SKM-1 (cell line): ENCODE measurements at regions not wholly inside any gene's neighbourhood (a gene's known extent, or its start where the extent isn't known, plus 50 kb on each side); places are given as distances from the start of the nearest gene placed in this dataset.
"Not testable (repeated sequence)": the region's sequence is repeated elsewhere in the genome, so short reads cannot be mapped to it uniquely, and the experiment has no call there.

Experiments
- DNase-seq: peaks from one replicate; lab custom pipeline; 2025; ENCODE audit not compliant: unreplicated experiment; lab: John Stamatoyannopoulos, UW

DNA sequence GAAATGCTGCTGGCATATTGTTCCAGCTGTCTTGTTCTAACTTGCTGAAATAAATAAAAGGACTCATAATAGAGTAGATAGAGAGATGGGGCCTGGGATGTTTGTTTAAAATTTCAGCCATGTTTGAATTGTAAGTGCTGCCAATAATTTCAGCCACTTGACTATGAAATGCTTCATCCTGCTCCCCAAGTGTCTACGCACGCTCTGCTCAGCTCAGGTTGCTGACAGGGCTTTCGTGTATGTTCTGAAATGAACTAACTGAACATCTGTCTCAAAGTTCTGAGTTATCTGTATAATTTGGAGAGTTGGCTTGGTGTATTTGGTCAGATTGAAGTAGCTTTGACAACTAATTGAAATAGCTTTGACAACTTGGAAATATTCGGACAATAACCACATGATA lies 387.8 kb downstream of the BMP2 start:
- no peak for DNase-seq

GRCh38 chr20:7155794-7156193 lies 388.3 kb downstream of the BMP2 start:
- DNase-seq = no peak

DNA sequence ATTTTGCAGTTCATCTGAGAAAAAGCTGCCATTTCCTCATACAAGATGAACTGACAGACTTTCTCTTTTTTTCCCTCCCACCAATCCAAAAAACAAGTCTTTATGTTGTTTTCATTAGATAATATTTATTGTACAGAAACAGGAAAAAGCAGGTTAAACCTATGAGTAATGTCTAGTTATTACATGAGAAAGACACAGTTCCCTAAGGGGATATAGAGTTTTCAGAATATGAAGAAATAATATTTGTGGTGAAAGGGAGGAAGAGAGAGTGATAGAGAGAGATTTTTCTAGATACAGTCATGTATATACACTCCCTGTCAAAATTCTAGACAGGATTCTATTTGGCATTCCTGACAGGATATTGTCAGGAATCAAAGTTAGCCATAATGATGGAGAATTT lies 392.4 kb downstream of the BMP2 start:
- DNase-seq = no peak

- DNase-seq = no peak
Measured at GRCh38 chr20:7161690-7162089, 394.2 kb downstream of the BMP2 start.

- no peak for DNase-seq
Measured at GRCh38 chr20:7171911-7172310, 404.4 kb downstream of the BMP2 start.

DNA sequence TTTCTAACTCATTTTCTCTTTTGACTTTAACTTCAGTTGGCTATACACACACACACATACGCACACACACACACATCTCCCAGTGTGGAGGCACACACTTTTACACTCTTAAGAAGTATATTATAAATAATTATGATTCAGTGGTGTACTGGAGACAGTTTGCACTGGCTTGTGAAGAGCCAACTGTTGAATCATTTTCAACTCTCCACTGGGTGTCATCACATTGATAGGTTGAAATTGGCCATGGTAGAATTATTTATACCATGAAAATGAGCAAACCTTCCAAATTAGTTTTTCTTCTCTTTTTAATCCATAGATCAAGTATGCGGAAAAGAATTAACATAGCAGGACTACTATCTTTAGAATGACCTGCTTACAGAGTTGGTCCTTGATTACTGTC lies 407.1 kb downstream of the BMP2 start:
- DNase-seq = no peak

- DNase-seq = not testable (repeated sequence)
Measured at GRCh38 chr20:7175827-7176226, 408.3 kb downstream of the BMP2 start.

DNA sequence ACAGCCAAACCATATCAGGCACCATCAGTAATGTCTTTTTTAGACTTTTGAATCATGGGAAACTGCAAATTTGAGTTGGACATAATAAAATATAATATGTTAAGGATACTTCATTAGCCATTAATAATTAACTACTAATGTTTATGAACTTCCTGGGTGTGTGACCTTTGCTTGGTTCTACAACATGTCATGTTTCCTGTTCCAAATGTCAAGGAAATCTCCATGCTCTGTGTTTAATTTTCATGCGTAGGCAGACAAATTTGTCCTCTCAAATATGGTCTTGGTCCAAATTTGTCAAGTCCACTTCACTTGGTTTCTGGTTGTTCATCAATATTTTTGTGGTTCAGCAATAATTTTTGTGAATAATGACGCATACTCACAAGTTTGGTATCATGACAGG lies 410.5 kb downstream of the BMP2 start:
- no peak for DNase-seq

DNA sequence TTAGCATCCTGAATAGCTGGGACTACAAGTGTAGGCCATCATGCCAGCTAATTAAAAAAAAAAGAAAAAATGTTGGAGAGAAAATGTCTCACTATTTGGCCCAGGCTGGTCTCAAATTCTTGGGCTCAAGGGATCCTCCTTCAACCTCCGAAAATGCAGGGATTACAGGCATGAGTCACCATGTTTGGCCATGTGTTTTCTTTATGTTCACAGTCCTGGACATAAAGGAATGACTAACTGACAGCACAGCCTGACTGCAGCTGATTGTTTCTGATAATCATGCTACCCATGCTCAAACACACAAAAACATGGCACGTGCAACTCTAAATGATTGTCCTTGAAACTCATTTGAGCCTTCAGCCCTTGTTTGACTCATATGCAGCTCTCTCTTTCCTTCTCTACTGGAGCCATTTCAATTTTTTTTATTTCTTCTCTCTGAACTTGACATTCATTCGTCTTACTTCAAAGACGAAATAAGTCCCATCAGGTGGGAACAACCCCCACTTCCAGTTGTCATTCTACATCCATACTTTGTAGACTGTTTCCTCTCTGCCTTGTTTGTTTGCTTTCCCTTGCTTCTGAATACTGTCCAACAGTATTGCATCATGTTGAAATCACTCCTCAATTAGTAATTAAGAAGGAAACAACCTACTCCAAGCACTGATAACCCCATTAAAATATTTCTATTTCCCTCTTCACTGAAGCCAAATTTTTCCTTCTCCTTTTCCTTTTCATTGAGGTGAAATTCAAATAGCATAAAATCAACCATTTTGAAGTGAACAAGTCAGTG lies 413.0 kb downstream of the BMP2 start:
- no peak for DNase-seq

GRCh38 chr20:7189231-7189630 lies 421.7 kb downstream of the BMP2 start:
- no peak for DNase-seq

- no peak for DNase-seq
Measured at GRCh38 chr20:7193681-7194080, 426.2 kb downstream of the BMP2 start.

- DNase-seq = no peak
Measured at GRCh38 chr20:7195704-7196103, 428.2 kb downstream of the BMP2 start.

GRCh38 chr20:7196481-7196880 lies 429.0 kb downstream of the BMP2 start:
- DNase-seq = no peak

- no peak for DNase-seq
Measured at GRCh38 chr20:7199861-7200260, 432.4 kb downstream of the BMP2 start.

DNA sequence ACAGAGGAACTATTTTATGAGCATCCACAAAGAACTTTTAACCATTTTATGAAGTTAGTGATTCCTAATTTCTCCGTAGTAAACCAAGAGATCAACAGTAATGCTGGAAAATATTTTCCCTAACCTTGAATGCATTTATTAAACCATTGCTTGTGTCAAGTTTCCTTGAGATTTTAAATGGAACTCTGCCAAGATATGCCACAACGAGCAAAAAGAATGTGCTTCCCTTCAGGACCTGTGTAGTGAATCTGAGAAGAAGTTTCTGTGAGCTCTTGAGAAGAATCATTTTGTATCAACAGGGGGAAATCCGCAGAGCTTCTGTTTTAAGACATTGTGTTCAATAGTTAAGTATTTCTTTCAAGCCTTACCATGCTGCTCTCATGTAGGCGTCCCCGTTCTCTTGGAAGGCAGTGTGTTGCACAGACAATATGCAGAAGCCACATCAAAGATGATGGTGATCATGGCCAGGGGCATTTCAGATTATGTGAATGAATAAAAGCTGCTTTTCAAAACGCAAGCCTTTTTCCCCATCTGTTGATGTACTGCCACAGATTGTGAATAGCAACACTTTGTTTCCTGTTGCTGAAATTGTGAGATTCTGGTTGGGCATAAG lies 439.8 kb downstream of the BMP2 start:
- DNase-seq = no peak

DNA sequence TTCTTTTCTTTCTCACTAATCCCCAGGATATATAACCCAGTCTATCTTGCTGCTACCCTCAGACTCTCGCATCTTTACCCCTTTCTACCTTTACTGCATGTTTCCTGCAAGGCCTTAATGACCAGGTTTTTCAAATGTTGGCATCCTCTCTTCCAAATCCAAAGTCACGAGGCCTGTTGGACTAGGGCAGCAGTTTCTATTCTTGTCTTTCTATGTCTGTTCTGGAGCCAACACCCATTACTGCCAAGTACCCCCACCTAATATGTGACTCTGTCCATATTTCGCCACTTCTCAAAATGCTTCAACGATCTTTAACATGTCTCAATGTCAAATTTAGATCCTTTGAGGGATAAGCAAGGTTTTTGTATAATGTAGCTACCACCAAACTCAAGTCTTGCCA lies 443.4 kb downstream of the BMP2 start:
- DNase-seq = no peak

DNA sequence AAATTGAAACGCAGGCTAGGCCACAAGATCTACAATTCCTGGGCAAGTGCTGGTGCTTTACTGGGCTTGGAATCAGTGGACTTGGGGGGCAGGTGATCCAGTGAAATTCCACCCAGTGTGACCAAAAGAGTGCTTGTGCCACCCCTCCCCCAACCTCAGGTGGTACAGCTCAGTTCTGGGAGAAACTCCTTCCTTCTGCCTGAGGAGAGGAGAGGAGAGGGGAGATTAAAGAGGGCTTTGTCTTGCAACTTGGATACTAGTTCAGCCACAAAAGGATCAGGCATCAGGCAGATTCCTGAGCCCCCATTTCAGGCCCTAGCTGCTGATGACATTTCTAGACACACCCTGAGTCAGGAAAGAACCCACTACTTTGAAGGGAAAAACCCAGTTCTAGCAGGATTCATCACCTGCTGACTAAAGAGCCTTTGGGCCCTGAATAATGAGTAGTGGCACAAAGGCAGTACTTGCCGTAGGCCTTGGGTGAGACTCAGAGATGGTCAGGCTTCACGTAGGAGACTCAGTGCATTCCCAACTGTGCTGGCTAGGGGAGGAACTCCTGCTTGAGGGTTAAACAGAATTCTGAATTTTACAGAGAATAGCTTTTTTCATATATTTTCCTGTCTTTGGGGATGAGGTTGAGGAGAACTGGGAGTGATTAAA lies 446.7 kb downstream of the BMP2 start:
- DNase-seq = no peak

DNA sequence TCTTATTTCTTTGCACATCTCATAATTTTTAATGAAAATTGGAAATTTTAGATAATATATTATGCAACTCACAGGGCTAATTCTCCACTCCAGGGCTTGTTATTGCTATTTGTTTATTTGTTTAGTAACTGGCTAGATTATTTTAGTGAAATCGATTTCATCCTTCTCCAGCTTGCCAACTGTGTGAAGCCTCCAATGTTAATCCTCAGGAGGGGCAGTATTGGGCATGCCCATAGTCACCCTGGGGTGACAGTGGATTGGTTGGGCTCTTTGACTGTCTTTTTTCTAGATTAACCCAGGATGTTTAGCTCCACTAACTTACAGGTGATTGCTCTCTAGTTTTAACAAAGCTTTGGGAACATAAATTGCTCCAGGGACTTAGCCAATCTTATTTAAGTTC lies 450.1 kb downstream of the BMP2 start:
- DNase-seq = no peak

DNA sequence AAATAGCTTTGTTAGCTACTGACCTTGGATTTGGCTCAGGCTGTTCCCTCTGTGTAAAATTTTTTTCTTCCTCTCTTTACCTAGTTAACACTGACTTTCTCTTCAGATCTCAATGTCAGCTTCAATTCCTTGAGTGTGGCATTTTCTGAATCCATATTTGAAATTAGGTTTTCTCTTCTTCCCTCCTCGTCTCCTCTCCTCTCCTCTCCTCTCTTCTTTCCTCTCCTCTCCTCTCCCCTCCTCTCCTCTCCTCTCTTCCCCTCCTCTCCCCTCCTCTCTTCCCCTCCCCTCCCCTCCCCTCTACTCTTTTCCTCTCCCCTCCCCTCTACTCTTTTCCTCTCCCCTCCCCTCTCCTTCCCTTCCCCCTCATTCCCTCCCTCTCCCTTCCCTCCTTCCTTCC lies 453.3 kb downstream of the BMP2 start:
- no peak for DNase-seq

DNA sequence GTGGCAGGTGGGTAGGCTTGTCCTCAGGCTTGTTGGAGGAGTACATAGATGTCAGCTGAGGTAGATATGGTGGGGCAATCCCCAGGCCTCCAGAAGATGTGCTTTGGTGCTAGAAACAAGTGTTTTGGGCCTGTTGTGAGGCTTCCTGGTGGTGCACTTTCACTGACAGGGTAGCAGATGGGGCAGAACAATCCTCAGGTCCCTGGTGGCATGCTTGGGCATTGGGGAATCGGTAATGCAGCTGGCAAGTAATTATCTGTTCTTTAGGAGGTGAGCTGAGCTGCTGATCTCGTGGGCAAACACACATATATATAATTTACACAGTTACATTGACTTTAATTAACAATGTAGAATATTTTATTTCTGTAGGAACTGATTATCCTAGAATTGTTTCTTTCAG lies 458.7 kb downstream of the BMP2 start:
- DNase-seq = no peak

- no peak for DNase-seq
Measured at GRCh38 chr20:7231303-7231702, 463.8 kb downstream of the BMP2 start.

GRCh38 chr20:7232796-7233195 lies 465.3 kb downstream of the BMP2 start:
- no peak for DNase-seq
